ENCODE measurements at regions not wholly inside any gene's neighbourhood (a gene's known extent, or its start where the extent isn't known, plus 50 kb on each side); places are given as distances from the start of the nearest gene placed in this dataset.
"Not testable (repeated sequence)": the region's sequence is repeated elsewhere in the genome, so short reads cannot be mapped to it uniquely, and the experiment has no call there.

DNA sequence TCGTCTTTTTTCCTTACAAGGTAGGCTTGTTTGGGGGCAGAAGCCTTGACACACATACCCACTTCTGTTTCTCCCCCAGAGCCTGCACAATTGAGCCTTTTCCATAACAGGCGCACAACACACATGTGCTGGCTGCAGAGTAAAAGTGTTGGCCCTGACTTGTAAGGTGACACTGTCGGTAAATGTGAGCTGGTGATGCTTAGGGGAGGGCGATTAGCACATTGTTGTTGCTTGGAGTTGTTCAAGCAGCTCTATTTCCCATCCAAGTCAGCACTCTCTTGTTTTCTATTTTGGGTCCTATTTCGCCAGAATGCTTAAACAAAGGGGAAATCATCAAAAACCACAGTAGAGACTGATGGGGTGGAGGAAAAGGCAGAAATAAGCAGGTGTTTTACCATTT is 51.9 kb upstream of the PTPRJ start:
- DNase-seq: no peak

DNA sequence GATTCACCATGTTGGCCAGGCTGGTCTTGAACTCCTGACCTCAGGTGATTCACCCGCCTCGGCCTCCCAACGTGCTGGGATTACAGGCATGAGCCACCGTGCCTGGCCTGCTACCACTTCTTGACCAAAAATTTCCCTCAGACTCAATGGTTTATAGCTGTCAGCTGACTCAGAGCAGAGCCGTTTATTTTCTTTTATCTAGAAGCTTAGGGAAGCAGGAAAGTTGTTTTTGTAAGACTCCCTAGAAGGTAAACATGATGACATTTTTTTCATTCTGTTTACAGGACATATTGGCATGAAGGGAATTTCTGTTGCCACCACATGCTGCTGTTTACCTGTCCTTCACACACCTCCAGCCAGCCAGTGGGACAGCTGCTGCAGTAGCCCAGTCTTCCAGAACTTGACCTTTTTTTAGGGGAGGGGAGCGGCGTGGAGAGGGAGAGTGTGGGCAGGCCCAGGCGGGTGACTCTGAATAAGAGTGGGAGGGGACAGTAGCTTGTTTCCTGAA is 56.1 kb upstream of the PTPRJ start:
- no peak for DNase-seq

- DNase-seq: no peak
These were observed 56.7 kb upstream of the PTPRJ start for GRCh38 chr11:47923667-47924066.

DNA sequence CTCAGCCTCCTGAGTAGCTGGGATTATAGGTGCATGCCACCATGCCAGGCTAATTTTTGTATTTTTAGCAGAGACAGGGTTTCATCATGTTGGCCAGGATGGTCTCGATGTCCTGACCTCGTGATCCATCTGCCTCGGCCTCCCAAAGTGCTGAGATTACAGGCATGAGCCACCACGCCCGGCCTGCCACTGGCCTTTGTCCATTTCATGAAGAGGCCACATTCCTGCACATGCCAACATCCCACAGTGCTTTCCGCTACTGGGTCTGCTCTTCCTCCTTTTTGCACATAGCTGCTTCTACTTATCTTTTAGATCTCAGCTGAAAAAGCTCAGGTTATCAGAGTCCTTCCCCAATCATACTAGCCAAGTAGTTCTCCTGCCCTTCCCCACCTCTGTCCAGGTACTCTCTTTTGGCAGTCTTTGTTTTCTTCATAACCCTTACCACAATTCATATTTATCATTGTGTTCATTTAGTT is 59.2 kb upstream of the PTPRJ start:
- not testable (repeated sequence) for DNase-seq

DNA sequence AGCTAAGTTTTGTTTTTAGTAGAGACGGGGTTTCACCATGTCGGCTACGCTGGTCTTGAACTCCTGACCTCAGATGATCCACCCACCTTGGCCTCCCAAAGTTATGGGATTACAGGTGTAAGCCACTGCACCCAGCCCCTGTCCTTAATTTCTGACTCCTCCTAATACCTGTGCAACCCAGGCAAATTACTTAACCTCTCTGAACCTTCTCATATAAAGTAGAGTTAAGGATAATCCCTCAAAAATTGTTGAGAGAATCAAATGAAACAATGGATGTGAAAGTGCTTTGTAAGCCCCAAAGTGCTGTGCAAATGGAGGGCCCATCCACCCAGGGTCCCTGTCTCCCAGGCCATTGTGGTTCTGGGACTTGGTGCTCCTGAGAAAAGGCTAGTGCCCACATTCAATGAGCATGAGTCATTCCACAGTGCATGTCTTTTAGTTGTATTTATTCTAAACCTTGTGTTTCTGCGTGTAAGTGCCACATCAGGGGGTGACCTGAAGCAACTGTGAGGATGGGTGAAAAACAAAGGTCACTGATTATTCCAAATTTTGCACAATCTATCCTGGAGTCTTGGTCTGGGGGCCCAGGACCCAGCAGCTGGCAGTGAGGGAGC is 61.4 kb upstream of the PTPRJ start:
- no peak for DNase-seq

- DNase-seq: no peak
These were observed 62.0 kb upstream of the PTPRJ start for GRCh38 chr11:47918370-47918690.

GRCh38 chr11:47917599-47918369 is 62.6 kb upstream of the PTPRJ start:
- peak; percentile 64 for DNase-seq

GRCh38 chr11:47916361-47916841 is 64.0 kb upstream of the PTPRJ start:
- DNase-seq: peak; percentile 44

DNA sequence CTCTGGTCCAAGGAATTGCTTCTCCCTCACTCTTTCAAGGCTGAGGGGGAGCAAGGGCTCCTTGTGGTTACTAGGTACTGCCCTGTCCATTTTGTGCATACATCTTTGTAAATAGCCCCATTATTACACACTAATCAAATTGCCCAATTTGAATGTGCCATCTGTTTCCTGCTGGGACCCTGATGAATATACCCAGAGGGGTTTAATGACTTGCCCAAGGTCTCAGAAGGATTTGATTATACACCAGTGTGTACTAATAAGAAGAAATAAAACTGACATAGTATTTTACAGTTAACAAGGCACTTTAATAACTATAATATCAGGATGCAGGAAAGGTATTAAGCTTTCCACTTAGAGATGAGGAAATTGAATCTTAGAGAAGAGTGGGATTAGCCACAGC is 64.6 kb upstream of the PTPRJ start:
- no peak for DNase-seq

GRCh38 chr11:47915374-47915773 is 65.0 kb upstream of the PTPRJ start:
- no peak for DNase-seq

DNA sequence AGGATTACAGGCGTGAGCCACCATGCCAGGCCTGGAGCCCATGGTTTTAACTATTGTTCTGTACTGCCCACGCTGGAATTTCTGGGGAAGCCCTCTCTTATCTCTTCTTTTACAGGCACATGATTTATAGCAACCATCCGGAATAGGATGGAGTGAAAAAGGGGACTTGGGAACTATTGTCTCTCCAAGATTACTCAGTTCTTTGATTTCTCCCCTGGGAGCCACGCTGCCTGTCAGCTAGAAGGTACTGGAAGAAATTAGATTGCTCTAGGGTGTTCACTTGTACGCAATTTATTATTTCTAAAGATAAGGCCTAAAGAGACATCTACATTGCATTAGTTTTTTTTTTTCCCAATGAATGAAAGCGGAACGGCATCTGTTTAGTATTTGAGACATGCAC is 65.6 kb upstream of the PTPRJ start:
- DNase-seq: no peak

DNA sequence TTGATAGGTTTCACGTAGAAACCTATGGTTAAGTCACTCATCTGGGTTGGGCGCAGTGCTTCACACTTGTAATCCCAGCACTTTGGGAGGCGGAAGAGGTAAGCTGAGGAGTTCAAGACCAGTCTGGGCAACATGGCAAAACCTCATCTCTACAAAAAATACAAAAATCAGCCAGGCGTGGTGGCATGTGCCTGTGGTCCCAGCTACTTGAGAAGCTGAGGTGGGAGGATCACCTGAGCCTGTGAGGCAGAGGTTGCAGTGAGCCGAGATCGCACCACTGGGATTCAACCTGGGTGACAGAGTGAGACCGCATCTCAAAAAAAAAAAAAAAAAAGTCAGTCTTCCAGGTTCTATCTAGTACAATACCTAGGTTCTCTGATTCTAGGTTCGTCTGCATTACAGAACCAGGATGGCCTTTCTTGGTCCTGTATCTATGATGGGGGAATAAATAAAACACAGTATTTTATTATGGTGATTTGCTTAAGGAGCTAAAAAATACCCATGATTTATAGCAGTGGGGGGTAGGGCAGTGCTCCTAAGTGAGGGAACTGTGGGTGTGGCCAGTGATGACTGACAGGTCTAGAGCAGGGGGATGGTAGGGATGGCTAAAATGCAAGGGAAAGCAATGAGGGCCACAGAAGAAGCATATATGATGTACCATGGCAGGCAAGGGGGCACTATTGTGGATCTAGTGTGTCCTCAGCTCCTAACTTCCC is 65.5 kb upstream of the NUP160 start:
- no peak for DNase-seq

- no peak for DNase-seq
These were observed 64.8 kb upstream of the NUP160 start for GRCh38 chr11:47912843-47913437.

- DNase-seq: no peak
These were observed 63.0 kb upstream of the NUP160 start for GRCh38 chr11:47911149-47911548.

GRCh38 chr11:47908198-47908597 is 60.0 kb upstream of the NUP160 start:
- no peak for DNase-seq

DNA sequence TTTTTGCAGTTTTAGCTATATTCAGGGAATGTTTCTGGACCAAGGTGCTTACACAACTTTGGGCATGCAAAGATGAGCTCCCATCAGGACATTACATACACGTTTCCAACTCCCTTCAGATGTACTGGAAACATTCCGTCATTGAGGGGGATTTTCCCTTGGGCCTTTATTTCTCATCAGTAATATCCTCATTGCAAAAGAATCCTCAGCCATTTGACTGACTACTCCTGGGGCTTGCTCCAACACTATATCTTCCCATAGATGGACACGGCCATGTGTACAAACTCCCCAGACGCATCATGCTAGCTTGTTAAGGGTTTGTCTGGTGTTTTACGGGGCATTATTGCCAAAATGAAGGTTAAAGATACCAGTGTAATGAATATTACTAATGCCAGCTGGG is 59.3 kb upstream of the NUP160 start:
- DNase-seq: no peak

GRCh38 chr11:47906066-47906465 is 57.9 kb upstream of the NUP160 start:
- DNase-seq: no peak

DNA sequence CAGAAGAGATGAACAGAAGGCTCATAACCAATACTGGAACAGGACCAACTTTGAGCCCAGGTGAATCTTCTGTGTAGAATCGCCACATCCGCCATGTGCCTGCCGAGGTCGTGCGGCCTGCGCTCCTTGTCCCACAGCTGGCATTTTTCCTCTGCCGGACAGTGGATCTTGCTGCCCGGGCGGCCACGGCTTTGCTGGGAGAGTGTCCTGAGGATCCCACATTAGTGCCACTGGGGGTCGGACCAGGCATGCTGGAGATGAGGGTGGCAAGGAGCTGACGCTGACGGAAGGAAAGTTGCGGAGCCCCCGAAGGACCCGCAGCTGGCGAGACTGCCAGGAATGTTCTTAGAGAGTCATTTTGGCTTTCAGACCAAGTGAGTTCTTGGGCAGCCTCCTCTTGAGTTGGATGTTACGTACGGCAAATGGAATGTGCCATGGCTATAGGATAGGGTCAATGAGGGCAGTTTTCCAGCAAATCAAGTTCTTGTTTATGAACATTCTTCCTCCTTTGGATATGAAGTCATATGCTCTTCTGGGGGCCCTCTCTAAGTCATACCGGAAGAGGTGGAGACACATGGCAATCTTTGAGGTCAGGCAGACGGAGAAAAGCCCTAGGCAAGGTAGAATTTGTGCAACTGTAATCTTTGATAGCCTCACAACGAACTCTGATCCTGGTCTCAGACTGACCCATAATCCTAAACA is 57.4 kb upstream of the NUP160 start:
- DNase-seq: peak; percentile 25

- no peak for DNase-seq
These were observed 56.7 kb upstream of the NUP160 start for GRCh38 chr11:47904808-47905207.

DNA sequence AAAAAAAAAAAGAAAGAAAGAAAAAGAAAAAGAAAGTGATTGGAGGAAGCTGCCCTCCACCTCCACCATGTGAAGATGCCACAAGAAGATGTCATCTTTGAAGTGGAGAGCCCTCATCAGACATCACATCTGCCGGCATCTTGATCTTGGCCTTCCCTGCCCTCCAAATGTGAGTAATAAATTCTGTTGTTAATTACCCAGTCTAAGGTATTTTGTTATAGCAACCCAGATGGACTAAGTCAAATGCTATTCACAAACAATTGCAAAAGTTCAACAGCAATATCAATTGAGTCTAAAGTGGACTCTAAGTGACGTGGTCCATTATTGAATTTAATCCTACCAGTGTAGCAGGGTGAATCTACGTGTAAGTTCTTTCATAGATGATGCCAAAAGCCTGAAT is 55.9 kb upstream of the NUP160 start:
- DNase-seq: no peak

DNA sequence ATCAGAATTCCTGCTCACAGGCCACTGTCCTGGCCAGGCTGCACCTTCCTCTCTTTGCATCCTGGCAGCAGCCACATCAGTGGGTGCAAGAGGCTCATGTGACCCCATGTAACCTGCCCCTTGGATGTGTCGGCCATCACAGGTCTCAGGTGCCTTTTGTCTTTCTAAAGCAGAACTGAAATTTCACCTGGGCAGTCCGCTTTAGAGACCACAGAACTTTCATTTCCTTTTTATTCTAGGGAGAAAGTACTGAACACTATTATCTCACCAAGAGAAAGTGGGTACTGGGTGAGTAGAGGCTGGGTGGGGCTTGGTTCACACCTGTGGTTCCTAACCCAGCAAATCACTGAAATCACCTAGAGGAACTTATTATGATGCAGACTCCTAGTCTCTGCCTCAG is 51.7 kb upstream of the NUP160 start:
- no peak for DNase-seq
